IMR-90 (cell line): ENCODE measurements at regions not wholly inside any gene's neighbourhood (a gene's known extent, or its start where the extent isn't known, plus 50 kb on each side); places are given as distances from the start of the nearest gene placed in this dataset.

Source experiments
- ATAC-seq: fragments of 200-7000 bp; cut with Tn5 transposase; 2 replicates; pipeline ENCODE4 v1.9.1; 2020; ENCODE audit warnings: low read depth, mild to moderate bottlenecking, moderate library complexity
- BruUV-seq: library from RNA; stranded (reverse); fragments of 400-500 nt; replicated peaks from 2 replicates; lab custom pipeline; 2021; lab: Mats Ljungman, UMichigan
- CTCF ChIA-PET: fragments of 300-600 bp; formaldehyde crosslinking; extraction: SDS; loops from one replicate; lab custom pipeline; 2021; ENCODE audit warnings: antibody characterized with exemption; lab: Yijun Ruan, JAX
- POLR2A ChIA-PET: fragments of 300-600 bp; sonication (Branson Sonifier 250); formaldehyde crosslinking; loops from one replicate; lab custom pipeline; 2022; ENCODE audit warnings: antibody characterized with exemption; ENCODE audit not compliant: unreplicated experiment; lab: Charles Lee
- DNase-seq: peaks from one replicate; pipeline ENCODE4 v3.0.0; 2013
- H2AFZ ChIP-seq: replicated peaks from 2 replicates; pipeline ENCODE3; 2013; ENCODE audit warnings: low read length, mild to moderate bottlenecking; ENCODE audit not compliant: poor library complexity
- H2AK5ac ChIP-seq: 2 replicates; pipeline ENCODE4 v1.6.1; 2013; ENCODE audit warnings: low read depth, low read length, inconsistent platforms
- H2AK9ac ChIP-seq: replicated peaks from 2 replicates; pipeline ENCODE3; 2013; ENCODE audit warnings: mild to moderate bottlenecking, low read depth, low read length, moderate library complexity; ENCODE audit not compliant: poor library complexity
- H2BK120ac ChIP-seq: 2 replicates; pipeline ENCODE4 v1.6.1; 2013; ENCODE audit warnings: low read depth, low read length, inconsistent platforms
- H2BK15ac ChIP-seq: 3 replicates; pipeline ENCODE4 v1.6.1; 2013; ENCODE audit warnings: low read depth, low read length, inconsistent platforms
- H2BK20ac ChIP-seq: 2 replicates; pipeline ENCODE4 v1.6.1; 2013; ENCODE audit warnings: low read depth, mild to moderate bottlenecking, inconsistent platforms, low read length, moderate library complexity
- H2BK5ac ChIP-seq: 2 replicates; pipeline ENCODE4 v1.6.1; 2013; ENCODE audit warnings: mild to moderate bottlenecking, low read depth, low read length, inconsistent platforms; ENCODE audit not compliant: poor library complexity, severe bottlenecking
- H3K14ac ChIP-seq: replicated peaks from 2 replicates; pipeline ENCODE4 v1.6.1; 2013; ENCODE audit warnings: low read depth, low read length, inconsistent platforms
- H3K18ac ChIP-seq: 2 replicates; pipeline ENCODE4 v1.6.1; 2013; ENCODE audit warnings: low read depth, low read length, control low read depth
- H3K23ac ChIP-seq: 2 replicates; pipeline ENCODE4 v1.6.1; 2013; ENCODE audit warnings: low read depth, low read length, inconsistent platforms
- H3K27ac ChIP-seq: 2 replicates; pipeline ENCODE4 v1.5.1; 2013; ENCODE audit warnings: mild to moderate bottlenecking, control low read depth, low read length; ENCODE audit not compliant: insufficient read depth
- H3K27me3 ChIP-seq: 2 replicates; pipeline ENCODE4 v1.6.1; 2013; ENCODE audit warnings: low read length; ENCODE audit not compliant: control insufficient read depth, insufficient read depth
- H3K36me3 ChIP-seq: 2 replicates; pipeline ENCODE4 v1.6.1; 2013; ENCODE audit warnings: low read length, mixed read lengths; ENCODE audit not compliant: control insufficient read depth, insufficient read depth
- H3K4ac ChIP-seq: 2 replicates; pipeline ENCODE4 v1.6.1; 2013; ENCODE audit warnings: low read depth, low read length, inconsistent platforms
- H3K4me1 ChIP-seq: 2 replicates; pipeline ENCODE4 v1.6.1; 2013; ENCODE audit warnings: low read length, mixed read lengths; ENCODE audit not compliant: control insufficient read depth, insufficient read depth
- H3K4me2 ChIP-seq: 2 replicates; pipeline ENCODE4 v1.6.1; 2013; ENCODE audit warnings: low read depth, mild to moderate bottlenecking, control low read depth, low read length, moderate library complexity
- H3K4me3 ChIP-seq: 2 replicates; pipeline ENCODE4 v1.5.1; 2013; ENCODE audit warnings: low read depth, mild to moderate bottlenecking, control low read depth, low read length, moderate library complexity; ENCODE audit not compliant: insufficient read depth
- H3K56ac ChIP-seq: 2 replicates; pipeline ENCODE4 v1.6.1; 2013; ENCODE audit warnings: low read length, inconsistent platforms; ENCODE audit not compliant: insufficient read depth; ENCODE audit errors: extremely low read depth
- H3K79me1 ChIP-seq, 2 experiments: 2 replicates each; pipeline ENCODE4 v1.6.1; 2013; ENCODE audit warnings: low read length in 2 of 2, inconsistent platforms in 1 of 2, low read depth in 1 of 2
- H3K9ac ChIP-seq: 2 replicates; pipeline ENCODE4 v1.6.1; 2013; ENCODE audit warnings: low read depth, low read length, control low read depth
- H3K9me1 ChIP-seq: 2 replicates; pipeline ENCODE4 v1.6.1; 2013; ENCODE audit warnings: low read length, inconsistent platforms; ENCODE audit not compliant: insufficient read depth
- H3K9me3 ChIP-seq: 2 replicates; pipeline ENCODE4 v1.6.1; 2013; ENCODE audit warnings: low read length; ENCODE audit not compliant: control insufficient read depth, insufficient read depth
- H4K20me1 ChIP-seq: 2 replicates; pipeline ENCODE4 v1.6.1; 2013; ENCODE audit warnings: low read length, inconsistent platforms; ENCODE audit not compliant: insufficient read depth
- H4K5ac ChIP-seq: 2 replicates; pipeline ENCODE4 v1.6.1; 2013; ENCODE audit warnings: mild to moderate bottlenecking, low read depth, low read length, control low read depth
- H4K8ac ChIP-seq, 2 experiments: 2 replicates each; pipeline ENCODE4 v1.6.1; 2013; ENCODE audit warnings: low read depth in 2 of 2, low read length in 2 of 2, control low read depth in 1 of 2, inconsistent platforms in 1 of 2
- H4K91ac ChIP-seq: 2 replicates; pipeline ENCODE4 v1.6.1; 2013; ENCODE audit warnings: low read depth, low read length, inconsistent platforms; ENCODE audit not compliant: insufficient read depth
- MXI1 ChIP-seq: IDR thresholded peaks from 2 replicates; pipeline ENCODE4 v1.6.1; 2012; ENCODE audit warnings: low read depth, mild to moderate bottlenecking, low read length, moderate library complexity, borderline replicate concordance
- NFE2L2 ChIP-seq: fragments of 150-350 bp; IDR thresholded peaks from 2 replicates; pipeline ENCODE4 v1.6.1; 2016; ENCODE audit warnings: low read depth, mild to moderate bottlenecking, low read length
- POLR2A ChIP-seq: IDR thresholded peaks from 2 replicates; pipeline ENCODE4 v1.6.1; 2012; ENCODE audit warnings: mild to moderate bottlenecking, low read depth, low read length
- RCOR1 ChIP-seq: IDR thresholded peaks from 2 replicates; pipeline ENCODE4 v1.6.1; 2012; ENCODE audit warnings: mild to moderate bottlenecking, low read length, improper control_type of control experiment; ENCODE audit not compliant: insufficient replicate concordance
- WGBS, 2 experiments: methylation state at CpG; one replicate each; pipeline versions ENCODE4 v1.1.5 to v1.1.7; 2013; ENCODE audit warnings: missing lambda C conversion rate in 2 of 2; ENCODE audit not compliant: insufficient read length in 1 of 2; ENCODE audit errors: extremely low coverage in 2 of 2; 5-methylcytosine and 5-hydroxymethylcytosine counted together
- dilution Hi-C: fragments of 300-500 bp; cut with HindIII; formaldehyde crosslinking; loops from one replicate; pipeline ENCODE4 v1.14.3; 2018; ENCODE audit warnings: low sequenced_read_pairs; ENCODE audit not compliant: unreplicated experiment
- in situ Hi-C: fragments of 300-500 bp; cut with MboI; formaldehyde crosslinking; loops from 3 replicates; pipeline ENCODE4 v1.14.3; 2019; ENCODE audit warnings: low sequenced_read_pairs, inconsistent platforms, mixed read lengths
- intact Hi-C: fragments of 100-400 bp; cut with micrococcal nuclease; formaldehyde crosslinking; loops from 2 replicates; pipeline ENCODE4 v1.10.0; 2022
- TF ChIP-seq, protein P1 (sequence below): fragments of 150-350 bp; IDR thresholded peaks from 2 replicates; pipeline ENCODE4 v1.6.1; 2017; ENCODE audit warnings: mild to moderate bottlenecking, antibody characterized with exemption, low read length, low read depth

DNA sequence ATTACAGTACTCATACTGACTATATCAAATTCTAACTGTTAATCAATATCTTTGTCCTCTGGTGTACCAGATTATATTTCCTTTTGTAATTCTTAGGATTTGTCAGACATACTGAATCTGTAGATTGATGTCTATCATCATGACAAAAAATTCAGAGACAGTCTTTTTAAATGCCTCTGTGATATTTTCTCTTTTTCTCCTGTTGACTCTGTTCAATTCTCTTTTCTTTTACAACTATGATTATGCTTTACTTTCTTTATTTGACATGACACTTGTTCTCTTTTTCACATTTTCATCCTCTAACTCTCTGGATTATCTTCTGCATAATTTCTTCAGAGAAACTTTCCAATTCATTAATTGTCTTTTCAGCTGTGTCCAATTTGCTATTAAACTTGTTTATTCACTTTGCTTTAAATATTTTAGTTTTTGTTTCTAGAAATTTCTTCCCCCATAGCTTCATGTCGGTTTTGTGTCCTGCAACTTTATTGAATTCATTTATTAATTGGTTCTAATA lies 153.6 kb downstream of the PFKFB3 start:
- Histone ChIP-seq H3K9me1 (no peaks in the 10 kb centered on the region), H2BK20ac (no peak overlapping the region), H3K27me3 (no peaks in the 10 kb centered on the region), H2BK120ac (no peak overlapping the region), H3K36me3 (no peaks in the 10 kb centered on the region), H3K27ac (no peak overlapping the region), H3K4me3 (no peak overlapping the region), H3K79me1 (no peaks in the 10 kb centered on the region), H3K18ac (no peak overlapping the region), H2AFZ (no peak overlapping the region), H3K4me1 (no peaks in the 10 kb centered on the region), H4K20me1 (no peaks in the 10 kb centered on the region), H3K23ac (no peak overlapping the region), H2BK15ac (no peak overlapping the region), H3K9ac (no peak overlapping the region), H3K14ac (no peak overlapping the region), H3K4me2 (no peak overlapping the region), H3K56ac (no peak overlapping the region), H4K91ac (no peak overlapping the region), H4K5ac (no peak overlapping the region), H2AK5ac (no peak overlapping the region), H4K8ac (no peak overlapping the region), H3K9me3 (peaks cover 2% of the 10 kb centered on the region; the same call in 1 of the 2 replicates), H3K4ac (no peak overlapping the region), H2BK5ac (no peak overlapping the region), H2AK9ac (no peak overlapping the region)
- TF ChIP-seq MXI1: no peak
- TF ChIP-seq RCOR1: no peak
- no peak for TF ChIP-seq POLR2A
- no peak for TF ChIP-seq NFE2L2
- TF ChIP-seq, protein P1, sequence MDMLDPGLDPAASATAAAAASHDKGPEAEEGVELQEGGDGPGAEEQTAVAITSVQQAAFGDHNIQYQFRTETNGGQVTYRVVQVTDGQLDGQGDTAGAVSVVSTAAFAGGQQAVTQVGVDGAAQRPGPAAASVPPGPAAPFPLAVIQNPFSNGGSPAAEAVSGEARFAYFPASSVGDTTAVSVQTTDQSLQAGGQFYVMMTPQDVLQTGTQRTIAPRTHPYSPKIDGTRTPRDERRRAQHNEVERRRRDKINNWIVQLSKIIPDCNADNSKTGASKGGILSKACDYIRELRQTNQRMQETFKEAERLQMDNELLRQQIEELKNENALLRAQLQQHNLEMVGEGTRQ: no peak
- intact Hi-C loops (no loop called here), in situ Hi-C loops (no loop called here), dilution Hi-C loops (no loop called here)
- no CpG with 5 or more reads among the region's 1 CpG for WGBS, 2 experiments
- ChIA-PET POLR2A (no interaction called here), CTCF (no interaction called here)
- DNase-seq (no peak), ATAC-seq (no peak)
- BruUV-seq: no TSS peak
